ENCODE measurements at regions not wholly inside any gene's neighbourhood (a gene's known extent, or its start where the extent isn't known, plus 50 kb on each side); places are given as distances from the start of the nearest gene placed in this dataset.

DNA sequence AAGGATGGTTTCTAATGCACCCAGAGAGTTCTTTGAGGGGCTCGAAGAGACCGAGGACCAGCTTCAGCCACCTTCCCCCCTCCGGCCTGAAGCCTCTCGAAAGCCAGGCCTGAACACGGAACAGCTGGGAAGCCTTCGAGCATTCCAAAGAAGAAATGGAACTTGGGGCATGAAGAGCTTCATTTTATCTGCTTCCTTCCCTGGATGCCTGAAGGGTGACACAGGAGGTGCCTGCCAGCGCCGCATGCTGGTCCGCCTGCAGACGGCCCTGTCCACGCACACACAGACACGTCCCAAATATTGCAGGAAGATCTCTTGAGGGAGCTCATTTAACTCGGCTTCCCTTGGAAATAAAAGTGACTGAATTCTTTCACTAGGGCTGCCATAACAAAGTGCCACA lies 73.7 kb downstream of the TOMM20 start:
- Histone ChIP-seq H3K27me3 (ENCODE audit: control insufficient read depth in 2 of 2, insufficient read depth in 2 of 2, low read length in 2 of 2) (peaks cover 0 to 5% of the 10 kb centered on the region in 2 experiments; a peak in 2 of 5 replicates), H3K9me1 (ENCODE audit: control insufficient read depth, insufficient read depth, low read length) (no peaks in the 10 kb centered on the region), H3K9me3 (replicated peaks; ENCODE audit: control insufficient read depth, insufficient read depth, low read depth, low read length) (0 out of 2 replicates have a peak, but pooled peaks cover 2% of the 10 kb centered on the region), H3K27ac (ENCODE audit: extremely low read depth, low read depth, low read length) (no peak overlapping the region), H4K20me1 (replicated peaks; ENCODE audit: control insufficient read depth, insufficient read depth, low read length) (no peaks in the 10 kb centered on the region), H3K79me2 (ENCODE audit: control insufficient read depth, insufficient read depth, low read length) (no peaks in the 10 kb centered on the region), H2AFZ (ENCODE audit: low read depth, low read length) (peak overlapping the region; percentile 22), H3K4me3 (no peak overlapping the region), H3K4me2 (ENCODE audit: insufficient read depth, low read length) (no peak overlapping the region), H3K9ac (ENCODE audit: insufficient read depth in 1 of 2, low read depth in 2 of 2, low read length in 2 of 2) (0 out of 4 replicates have a peak overlapping the region, but pooled peaks of 1 of the 2 experiments have one; percentile 47), H3K36me3 (ENCODE audit: control insufficient read depth, insufficient read depth, low read length) (no peaks in the 10 kb centered on the region), H3K4me1 (replicated peaks in 1 of 2; ENCODE audit: control insufficient read depth in 2 of 2, insufficient read depth in 2 of 2, low read length in 2 of 2) (peaks cover 9 to 11% of the 10 kb centered on the region in 2 experiments)
- BruUV-seq (replicated peaks) = no TSS peak
- FAIRE-seq = no peak
- no peak for TF ChIP-seq U2AF1 (optimal IDR thresholded peaks at IDR 0.05; ENCODE audit: low read depth, low read length)
- TF ChIP-seq RAD21 (CRISPR knock-in tag; conservative IDR thresholded peaks at IDR 0.05 in 1 of 2, IDR thresholded peaks at IDR 0.05 in 1 of 2) = peak in 1 of 2 experiments; percentile 25; a peak in 2 of 4 replicates
- TF ChIP-seq CHAMP1 (IDR thresholded peaks at IDR 0.05) = no peak
- TF ChIP-seq JUND (IDR thresholded peaks at IDR 0.05; ENCODE audit: borderline replicate concordance, low read depth, low read length) = no peak
- TF ChIP-seq JUND (tag; IDR thresholded peaks at IDR 0.05; ENCODE audit: borderline replicate concordance, low read depth, low read length) = no peak
- 0 out of 6 replicates have a peak, but pooled peaks of 1 of the 3 experiments have one; percentile 7 for TF ChIP-seq CTCF (IDR thresholded peaks at IDR 0.05 in 2 of 3, conservative IDR thresholded peaks at IDR 0.05 in 1 of 3; ENCODE audit: insufficient read depth in 2 of 3, low read depth in 1 of 3, low read length in 3 of 3)
- peak; percentile 35; the same call in 1 of the 2 replicates for TF ChIP-seq L3MBTL2 (IDR thresholded peaks at IDR 0.05)
- no peak for TF ChIP-seq NUFIP1 (IDR thresholded peaks at IDR 0.05; ENCODE audit: partially characterized antibody)
- TF ChIP-seq ZNF77 (CRISPR knock-in tag; IDR thresholded peaks at IDR 0.05) = no peak
- 54% methylated on average over 9 of the region's 13 CpGs for WGBS (ENCODE audit: insufficient coverage, low coverage, missing lambda C conversion rate)
- in situ Hi-C loops (cut with MboI) = no loop called here
- intact Hi-C loops (cut with micrococcal nuclease) = no loop called here
- ChIA-PET POLR2A (interaction anchor here (0.6 to 1.5 kb wide), 5 partner anchors 17 to 882 kb away, joined by 3 to 6 read pairs (median 3); no protein-coding TSS in a partner anchor), CTCF (ENCODE audit: low intra/inter-chr PET ratio) (no interaction called here)
- no peak for ATAC-seq
- DNase-seq (ENCODE audit: extremely low read depth in 1 of 4, low spot score in 3 of 4) = no peak

Measured in K562 (cell line).